Prostate gland (tissue), 2 donors: ENCODE measurements at regions not wholly inside any gene's neighbourhood (a gene's known extent, or its start where the extent isn't known, plus 50 kb on each side); places are given as distances from the start of the nearest gene placed in this dataset.

Source experiments
- CTCF ChIP-seq, 4 experiments: fragments of 200-600 bp in 2 of 4; fragments of 450-650 bp in 2 of 4; sonication (generic) in 2 of 4; IDR thresholded peaks; 1 replicate in 3 of 4; 2 replicates in 1 of 4; pipeline ENCODE4 v1.5.1; 2016 to 2019; ENCODE audit warnings: antibody characterized with exemption in 4 of 4, mild to moderate bottlenecking in 2 of 4, moderate library complexity in 2 of 4
- POLR2A ChIP-seq: fragments of 450-650 bp; IDR thresholded peaks from one replicate; pipeline ENCODE4 v1.6.1; 2016; ENCODE audit warnings: antibody characterized with exemption, mild to moderate bottlenecking
- POLR2AphosphoS5 ChIP-seq: sonication (generic); formaldehyde crosslinking; IDR thresholded peaks from one replicate; pipeline ENCODE4 v1.6.1; 2017; ENCODE audit warnings: antibody characterized with exemption

GRCh38 chr1:30809514-30810263 lies 52.1 kb upstream of the LAPTM5 start:
- TF ChIP-seq CTCF (IDR thresholded peaks at IDR 0.05) (no peak), POLR2A (no peak), POLR2AphosphoS5 (peak; percentile 13)
